Stimulated activated effector memory CD8-positive, alpha-beta T cell treated with anti-CD3 and anti-CD28 coated beads, Interleukin-12 subunit alpha, Interleukin-12 subunit beta, amount 100 ng/mL, for 72 hours (primary cell): ENCODE measurements at regions not wholly inside any gene's neighbourhood (a gene's known extent, or its start where the extent isn't known, plus 50 kb on each side); places are given as distances from the start of the nearest gene placed in this dataset.

Experiments
- ATAC-seq: fragments of 150-1000 bp; cut with Tn5 transposase; 2 replicates; pipeline ENCODE4 v1.10.0; 2021
- DNase-seq, 2 donors: peaks; one replicate each; pipeline ENCODE4 v3.0.0; 2021 to 2022; ENCODE audit warnings: low spot score in 2 of 2
- H3K27ac Mint-ChIP-seq: one replicate; pipeline ENCODE4 v1.8.0; 2022; ENCODE audit warnings: mild to moderate bottlenecking, mixed read lengths
- H3K36me3 Mint-ChIP-seq: one replicate; pipeline ENCODE4 v1.8.0; 2022; ENCODE audit warnings: mild to moderate bottlenecking, mixed read lengths
- H3K4me1 Mint-ChIP-seq: one replicate; pipeline ENCODE4 v1.8.0; 2022; ENCODE audit warnings: mixed read lengths
- H3K4me3 Mint-ChIP-seq: one replicate; pipeline ENCODE4 v1.8.0; 2022; ENCODE audit warnings: mild to moderate bottlenecking, mixed read lengths
- H3K9me3 Mint-ChIP-seq: one replicate; pipeline ENCODE4 v1.8.0; 2022; ENCODE audit warnings: mixed read lengths

GRCh38 chr4:19736968-19737756 lies 514.5 kb upstream of the SLIT2 start:
- H3K4me1 Mint-ChIP-seq: no peaks in the 10 kb centered on the region
- no peaks in the 10 kb centered on the region for H3K36me3 Mint-ChIP-seq
- no peak for ATAC-seq
- peaks cover 8% of the 10 kb centered on the region for H3K9me3 Mint-ChIP-seq
- no peak overlapping the region for H3K4me3 Mint-ChIP-seq
- H3K27ac Mint-ChIP-seq: no peak overlapping the region
- no peak for DNase-seq

GRCh38 chr4:19735012-19735411 lies 516.7 kb upstream of the SLIT2 start:
- no peaks in the 10 kb centered on the region for H3K4me1 Mint-ChIP-seq
- H3K9me3 Mint-ChIP-seq: peaks cover 8% of the 10 kb centered on the region
- H3K36me3 Mint-ChIP-seq: no peaks in the 10 kb centered on the region
- DNase-seq: no peak
- H3K27ac Mint-ChIP-seq: no peak overlapping the region
- H3K4me3 Mint-ChIP-seq: no peak overlapping the region
- ATAC-seq: no peak

DNA sequence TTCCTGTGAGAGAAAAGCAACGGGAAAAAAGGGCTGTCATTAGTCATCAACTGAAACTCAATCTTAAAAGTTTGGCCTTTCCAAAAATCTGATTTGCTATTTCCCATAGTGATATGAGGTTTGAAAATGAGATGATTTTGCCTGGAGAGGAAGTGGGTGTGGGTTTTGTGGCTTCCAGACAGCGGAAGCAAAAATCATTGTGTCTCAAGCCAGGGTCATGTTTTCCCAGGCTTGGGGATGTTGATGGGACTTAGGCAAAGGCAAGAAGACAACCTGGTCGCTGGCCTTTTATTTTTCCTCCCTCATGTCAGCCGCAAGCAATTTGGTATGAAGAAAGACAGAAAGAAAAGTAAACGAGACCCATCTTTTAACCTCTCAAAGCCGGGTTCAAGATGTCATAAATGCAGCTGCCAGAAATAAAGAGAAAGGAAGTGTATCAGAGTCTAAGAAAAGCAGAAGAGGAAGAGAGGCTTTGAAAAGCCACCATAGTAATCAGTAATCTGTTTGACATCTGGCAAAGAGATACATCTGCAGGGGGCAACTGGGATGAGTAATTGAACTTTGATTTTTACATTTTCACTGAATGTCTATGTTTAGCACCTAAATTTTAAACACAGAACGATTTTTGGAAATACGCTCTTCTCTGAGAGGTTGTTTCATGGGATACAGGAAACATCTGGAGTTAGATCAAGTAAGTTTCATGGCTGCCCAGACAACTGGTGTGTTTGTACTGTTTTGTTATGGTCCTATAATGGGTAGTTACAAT lies 521.6 kb upstream of the SLIT2 start:
- Mint-ChIP-seq H3K9me3 (peaks cover 18% of the 10 kb centered on the region), H3K4me3 (no peak overlapping the region), H3K36me3 (no peaks in the 10 kb centered on the region), H3K27ac (no peak overlapping the region), H3K4me1 (no peaks in the 10 kb centered on the region)
- no peak for ATAC-seq
- DNase-seq: no peak

GRCh38 chr4:19728773-19729172 lies 522.9 kb upstream of the SLIT2 start:
- H3K4me1 Mint-ChIP-seq: no peaks in the 10 kb centered on the region
- no peak overlapping the region for H3K4me3 Mint-ChIP-seq
- no peaks in the 10 kb centered on the region for H3K36me3 Mint-ChIP-seq
- no peak for DNase-seq
- no peak for ATAC-seq
- no peak overlapping the region for H3K27ac Mint-ChIP-seq
- peaks cover 18% of the 10 kb centered on the region for H3K9me3 Mint-ChIP-seq

GRCh38 chr4:19727141-19727540 lies 524.6 kb upstream of the SLIT2 start:
- Mint-ChIP-seq H3K27ac (no peak overlapping the region), H3K36me3 (no peaks in the 10 kb centered on the region), H3K9me3 (peaks cover 29% of the 10 kb centered on the region), H3K4me1 (no peaks in the 10 kb centered on the region), H3K4me3 (no peak overlapping the region)
- ATAC-seq (no peak), DNase-seq (no peak)

- no peaks in the 10 kb centered on the region for H3K4me1 Mint-ChIP-seq
- H3K27ac Mint-ChIP-seq: no peak overlapping the region
- peaks cover 29% of the 10 kb centered on the region for H3K9me3 Mint-ChIP-seq
- ATAC-seq (no peak), DNase-seq (no peak)
- no peaks in the 10 kb centered on the region for H3K36me3 Mint-ChIP-seq
- no peak overlapping the region for H3K4me3 Mint-ChIP-seq
These were observed 526.6 kb upstream of the SLIT2 start for GRCh38 chr4:19725130-19725529.

- no peak overlapping the region for H3K27ac Mint-ChIP-seq
- peaks cover 28% of the 10 kb centered on the region for H3K9me3 Mint-ChIP-seq
- DNase-seq (no peak), ATAC-seq (no peak)
- H3K36me3 Mint-ChIP-seq: no peaks in the 10 kb centered on the region
- no peak overlapping the region for H3K4me3 Mint-ChIP-seq
- no peaks in the 10 kb centered on the region for H3K4me1 Mint-ChIP-seq
These were observed 529.3 kb upstream of the SLIT2 start for GRCh38 chr4:19722404-19722803.

GRCh38 chr4:19721587-19721986 lies 530.1 kb upstream of the SLIT2 start:
- ATAC-seq (no peak), DNase-seq (no peak)
- H3K9me3 Mint-ChIP-seq: peaks cover 32% of the 10 kb centered on the region
- H3K27ac Mint-ChIP-seq: no peak overlapping the region
- H3K4me1 Mint-ChIP-seq: no peaks in the 10 kb centered on the region
- H3K36me3 Mint-ChIP-seq: no peaks in the 10 kb centered on the region
- H3K4me3 Mint-ChIP-seq: no peak overlapping the region

DNA sequence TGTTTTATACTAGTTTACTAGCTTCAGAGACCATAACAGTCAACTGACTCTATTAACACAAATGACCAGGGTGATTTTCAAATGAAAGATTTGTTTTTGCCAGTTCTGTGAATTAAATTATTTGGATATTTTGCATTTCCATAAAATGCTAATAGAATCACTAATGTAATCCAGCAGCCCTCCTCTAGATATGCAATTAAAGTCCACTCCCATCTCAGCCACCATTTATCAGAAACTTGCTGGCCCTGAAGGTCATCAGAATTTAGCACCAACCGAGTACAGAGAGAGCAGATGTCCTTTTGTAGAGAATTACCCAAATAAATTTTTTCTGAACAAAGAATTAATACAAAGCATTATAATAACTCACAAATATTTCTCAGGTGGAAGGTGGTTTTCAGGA lies 531.1 kb upstream of the SLIT2 start:
- no peak overlapping the region for H3K27ac Mint-ChIP-seq
- ATAC-seq (no peak), DNase-seq (no peak)
- H3K9me3 Mint-ChIP-seq: peaks cover 27% of the 10 kb centered on the region
- H3K36me3 Mint-ChIP-seq: no peaks in the 10 kb centered on the region
- H3K4me1 Mint-ChIP-seq: no peaks in the 10 kb centered on the region
- H3K4me3 Mint-ChIP-seq: no peak overlapping the region

DNA sequence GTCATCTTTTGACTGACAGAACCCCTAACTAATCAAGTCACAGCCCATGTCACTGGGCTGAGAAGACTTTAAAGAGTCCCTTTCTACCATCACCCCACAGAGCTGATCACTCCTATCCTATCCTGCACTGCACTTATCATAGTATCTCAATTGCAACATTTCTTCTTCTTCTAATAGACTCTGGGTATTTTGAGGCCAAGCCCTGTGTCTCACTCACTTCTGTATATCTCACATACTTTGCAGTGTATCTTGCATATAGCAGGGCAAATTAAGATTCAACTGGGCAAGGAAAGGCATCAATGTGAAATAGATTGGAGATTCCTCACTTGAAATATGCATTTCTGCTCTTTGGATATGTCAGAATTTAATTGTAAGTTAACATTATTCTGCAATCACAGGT lies 531.5 kb upstream of the SLIT2 start:
- no peak for DNase-seq
- no peak for ATAC-seq
- H3K9me3 Mint-ChIP-seq: peaks cover 27% of the 10 kb centered on the region
- no peaks in the 10 kb centered on the region for H3K4me1 Mint-ChIP-seq
- no peak overlapping the region for H3K27ac Mint-ChIP-seq
- no peak overlapping the region for H3K4me3 Mint-ChIP-seq
- no peaks in the 10 kb centered on the region for H3K36me3 Mint-ChIP-seq

DNA sequence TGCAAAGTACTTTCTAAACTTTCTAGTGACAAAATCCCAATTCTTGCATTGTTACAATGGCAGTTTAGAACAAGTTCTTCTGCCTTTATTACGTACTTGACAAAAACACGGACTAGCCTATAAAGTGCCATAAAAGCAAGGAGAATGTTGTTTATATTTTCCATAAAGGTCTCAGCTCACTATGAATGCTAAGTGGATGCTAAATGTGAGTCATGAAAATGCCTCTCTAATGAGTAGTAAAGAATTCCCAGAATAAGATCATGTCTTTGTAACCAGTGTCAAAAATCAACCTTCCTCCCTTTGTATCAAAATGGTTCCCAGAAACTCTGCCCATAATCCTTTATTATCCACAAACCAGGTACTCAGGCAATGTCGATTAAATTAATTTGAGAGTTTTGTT lies 539.8 kb upstream of the SLIT2 start:
- peaks cover 25% of the 10 kb centered on the region for H3K9me3 Mint-ChIP-seq
- no peak overlapping the region for H3K4me3 Mint-ChIP-seq
- DNase-seq (no peak), ATAC-seq (no peak)
- H3K4me1 Mint-ChIP-seq: no peaks in the 10 kb centered on the region
- H3K27ac Mint-ChIP-seq: no peak overlapping the region
- no peaks in the 10 kb centered on the region for H3K36me3 Mint-ChIP-seq

- Mint-ChIP-seq H3K4me3 (no peak overlapping the region), H3K27ac (no peak overlapping the region), H3K4me1 (no peaks in the 10 kb centered on the region), H3K9me3 (peaks cover 23% of the 10 kb centered on the region), H3K36me3 (no peaks in the 10 kb centered on the region)
- no peak for ATAC-seq
- DNase-seq: no peak
These were observed 543.8 kb upstream of the SLIT2 start for GRCh38 chr4:19707876-19708275.

GRCh38 chr4:19703391-19703790 lies 548.3 kb upstream of the SLIT2 start:
- no peaks in the 10 kb centered on the region for H3K36me3 Mint-ChIP-seq
- DNase-seq (no peak), ATAC-seq (no peak)
- no peaks in the 10 kb centered on the region for H3K4me1 Mint-ChIP-seq
- H3K27ac Mint-ChIP-seq: no peak overlapping the region
- no peak overlapping the region for H3K4me3 Mint-ChIP-seq
- H3K9me3 Mint-ChIP-seq: peaks cover 24% of the 10 kb centered on the region

- ATAC-seq (no peak), DNase-seq (no peak)
- H3K9me3 Mint-ChIP-seq: peaks cover 25% of the 10 kb centered on the region
- no peaks in the 10 kb centered on the region for H3K4me1 Mint-ChIP-seq
- H3K36me3 Mint-ChIP-seq: no peaks in the 10 kb centered on the region
- H3K27ac Mint-ChIP-seq: no peak overlapping the region
- H3K4me3 Mint-ChIP-seq: no peak overlapping the region
These were observed 550.7 kb upstream of the SLIT2 start for GRCh38 chr4:19700992-19701391.

GRCh38 chr4:19698961-19699360 lies 552.7 kb upstream of the SLIT2 start:
- DNase-seq (no peak), ATAC-seq (no peak)
- H3K9me3 Mint-ChIP-seq: peaks cover 20% of the 10 kb centered on the region
- H3K27ac Mint-ChIP-seq: no peak overlapping the region
- H3K4me1 Mint-ChIP-seq: no peaks in the 10 kb centered on the region
- no peak overlapping the region for H3K4me3 Mint-ChIP-seq
- H3K36me3 Mint-ChIP-seq: no peaks in the 10 kb centered on the region

DNA sequence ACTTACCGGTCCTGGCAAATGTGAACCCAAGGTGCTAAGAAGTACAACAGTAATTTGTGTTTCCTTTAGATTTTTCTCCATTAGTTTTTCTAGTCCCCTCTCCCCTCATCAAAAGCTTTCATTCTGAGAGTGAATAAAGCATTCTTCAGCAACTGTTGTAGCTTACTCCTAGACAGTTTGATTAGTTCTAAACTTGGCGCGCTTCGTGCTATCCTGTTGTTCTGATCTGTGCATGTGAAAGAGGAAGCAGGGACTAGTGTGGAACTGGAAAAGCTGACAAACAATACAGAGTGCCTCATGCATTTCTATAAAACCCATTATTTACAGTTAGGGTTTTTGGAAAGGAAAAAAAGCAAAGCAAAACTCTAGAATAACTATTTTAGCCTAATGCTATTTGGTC lies 556.9 kb upstream of the SLIT2 start:
- no peaks in the 10 kb centered on the region for H3K4me1 Mint-ChIP-seq

More for the DNA sequence above, 556.9 kb upstream of the SLIT2 start:
- Mint-ChIP-seq H3K9me3 (peaks cover 16% of the 10 kb centered on the region), H3K4me3 (no peak overlapping the region), H3K36me3 (no peaks in the 10 kb centered on the region), H3K27ac (no peak overlapping the region)
- DNase-seq: no peak
- no peak for ATAC-seq
